ENCODE measurements at regions not wholly inside any gene's neighbourhood (a gene's known extent, or its start where the extent isn't known, plus 50 kb on each side); places are given as distances from the start of the nearest gene placed in this dataset.
"Not testable (repeated sequence)": the region's sequence is repeated elsewhere in the genome, so short reads cannot be mapped to it uniquely, and the experiment has no call there.

GRCh38 chr5:98530224-98530623, 243.2 kb upstream of the RGMB start:
- no peak overlapping the region for H3K4me3 ChIP-seq (replicated peaks; ENCODE audit: low read depth, low read length)
- no peaks in the 10 kb centered on the region for H3K36me3 ChIP-seq (ENCODE audit: control insufficient read depth, insufficient read depth, low read length)
- TF ChIP-seq CTCF (IDR thresholded peaks at IDR 0.05; ENCODE audit: insufficient read depth, low read length, poor library complexity, severe bottlenecking) = no peak
- DNase-seq (ENCODE audit: extremely low read depth, insufficient read length) = no peak
- H3K27me3 ChIP-seq (replicated peaks; ENCODE audit: control insufficient read depth, insufficient read depth, low read length) = no peaks in the 10 kb centered on the region

- no peak for DNase-seq (ENCODE audit: extremely low read depth, insufficient read length)
- H3K27me3 ChIP-seq (replicated peaks; ENCODE audit: control insufficient read depth, insufficient read depth, low read length) = no peaks in the 10 kb centered on the region
- H3K36me3 ChIP-seq (ENCODE audit: control insufficient read depth, insufficient read depth, low read length) = no peaks in the 10 kb centered on the region
- H3K4me3 ChIP-seq (replicated peaks; ENCODE audit: low read depth, low read length) = no peak overlapping the region
- no peak for TF ChIP-seq CTCF (IDR thresholded peaks at IDR 0.05; ENCODE audit: insufficient read depth, low read length, poor library complexity, severe bottlenecking)
Observed at GRCh38 chr5:98535901-98536300, 237.6 kb upstream of the RGMB start.

GRCh38 chr5:98540056-98540455, 233.4 kb upstream of the RGMB start:
- Histone ChIP-seq H3K4me3 (replicated peaks; ENCODE audit: low read depth, low read length) (no peak overlapping the region), H3K27me3 (replicated peaks; ENCODE audit: control insufficient read depth, insufficient read depth, low read length) (no peaks in the 10 kb centered on the region), H3K36me3 (ENCODE audit: control insufficient read depth, insufficient read depth, low read length) (no peaks in the 10 kb centered on the region)
- TF ChIP-seq CTCF (IDR thresholded peaks at IDR 0.05; ENCODE audit: insufficient read depth, low read length, poor library complexity, severe bottlenecking) = no peak
- no peak for DNase-seq (ENCODE audit: extremely low read depth, insufficient read length)

- TF ChIP-seq CTCF (IDR thresholded peaks at IDR 0.05; ENCODE audit: insufficient read depth, low read length, poor library complexity, severe bottlenecking) = no peak
- no peaks in the 10 kb centered on the region for H3K36me3 ChIP-seq (ENCODE audit: control insufficient read depth, insufficient read depth, low read length)
- no peak overlapping the region for H3K4me3 ChIP-seq (replicated peaks; ENCODE audit: low read depth, low read length)
- no peaks in the 10 kb centered on the region for H3K27me3 ChIP-seq (replicated peaks; ENCODE audit: control insufficient read depth, insufficient read depth, low read length)
- no peak for DNase-seq (ENCODE audit: extremely low read depth, insufficient read length)
Observed at GRCh38 chr5:98541641-98542040, 231.8 kb upstream of the RGMB start.

- no peak for TF ChIP-seq CTCF (IDR thresholded peaks at IDR 0.05; ENCODE audit: insufficient read depth, low read length, poor library complexity, severe bottlenecking)
- no peak overlapping the region for H3K4me3 ChIP-seq (replicated peaks; ENCODE audit: low read depth, low read length)
- H3K36me3 ChIP-seq (ENCODE audit: control insufficient read depth, insufficient read depth, low read length) = no peaks in the 10 kb centered on the region
- no peaks in the 10 kb centered on the region for H3K27me3 ChIP-seq (replicated peaks; ENCODE audit: control insufficient read depth, insufficient read depth, low read length)
- DNase-seq (ENCODE audit: extremely low read depth, insufficient read length) = no peak
Observed at GRCh38 chr5:98543490-98543889, 230.0 kb upstream of the RGMB start.

- DNase-seq (ENCODE audit: extremely low read depth, insufficient read length); H3K4me3 ChIP-seq (replicated peaks; ENCODE audit: low read depth, low read length); H3K36me3 ChIP-seq (ENCODE audit: control insufficient read depth, insufficient read depth, low read length); H3K27me3 ChIP-seq (replicated peaks; ENCODE audit: control insufficient read depth, insufficient read depth, low read length): not testable (repeated sequence)
Observed at GRCh38 chr5:98546924-98547323, 226.5 kb upstream of the RGMB start.
